HPDE6-E6E7 (cell line): ENCODE measurements at regions not wholly inside any gene's neighbourhood (a gene's known extent, or its start where the extent isn't known, plus 50 kb on each side); places are given as distances from the start of the nearest gene placed in this dataset.
"Not testable (repeated sequence)": the region's sequence is repeated elsewhere in the genome, so short reads cannot be mapped to it uniquely, and the experiment has no call there.

Experiments
- DNase-seq: peaks from one replicate; pipeline ENCODE4 v3.0.0; 2011; ENCODE audit warnings: missing footprints; ENCODE audit errors: extremely low spot score

GRCh38 chr3:8001307-8001706 lies 500.3 kb upstream of the LMCD1 start:
- no peak for DNase-seq

- DNase-seq, result no peak
Observed at GRCh38 chr3:8001712-8002111, 499.9 kb upstream of the LMCD1 start.

- no peak for DNase-seq
Observed at GRCh38 chr3:8011902-8012301, 489.7 kb upstream of the LMCD1 start.

GRCh38 chr3:8020047-8020841 lies 481.4 kb upstream of the LMCD1 start:
- no peak for DNase-seq

- DNase-seq, result no peak
Observed at GRCh38 chr3:8027954-8028353, 473.7 kb upstream of the LMCD1 start.

- no peak for DNase-seq
Observed at GRCh38 chr3:8050283-8050682, 451.3 kb upstream of the LMCD1 start.

GRCh38 chr3:8052659-8053058 lies 449.0 kb upstream of the LMCD1 start:
- no peak for DNase-seq

GRCh38 chr3:8068135-8068534 lies 433.5 kb upstream of the LMCD1 start:
- not testable (repeated sequence) for DNase-seq

- no peak for DNase-seq
Observed at GRCh38 chr3:8069471-8069870, 432.2 kb upstream of the LMCD1 start.

- no peak for DNase-seq
Observed at GRCh38 chr3:8070011-8070410, 431.6 kb upstream of the LMCD1 start.

- not testable (repeated sequence) for DNase-seq
Observed at GRCh38 chr3:8074740-8075139, 426.9 kb upstream of the LMCD1 start.

GRCh38 chr3:8077126-8077525 lies 424.5 kb upstream of the LMCD1 start:
- DNase-seq, result no peak

- no peak for DNase-seq
Observed at GRCh38 chr3:8080464-8080863, 421.2 kb upstream of the LMCD1 start.

GRCh38 chr3:8085498-8085897 lies 416.1 kb upstream of the LMCD1 start:
- no peak for DNase-seq

- DNase-seq, result no peak
Observed at GRCh38 chr3:8087951-8088350, 413.7 kb upstream of the LMCD1 start.

- no peak for DNase-seq
Observed at GRCh38 chr3:8094415-8094814, 407.2 kb upstream of the LMCD1 start.

GRCh38 chr3:8095724-8096123 lies 405.9 kb upstream of the LMCD1 start:
- no peak for DNase-seq

- no peak for DNase-seq
Observed at GRCh38 chr3:8097690-8098089, 403.9 kb upstream of the LMCD1 start.

- DNase-seq, result no peak
Observed at GRCh38 chr3:8103954-8104353, 397.7 kb upstream of the LMCD1 start.

GRCh38 chr3:8106921-8107320 lies 394.7 kb upstream of the LMCD1 start:
- DNase-seq, result no peak

GRCh38 chr3:8110966-8111798 lies 390.4 kb upstream of the LMCD1 start:
- DNase-seq, result peak; percentile 0

- no peak for DNase-seq
Observed at GRCh38 chr3:8112587-8112986, 389.0 kb upstream of the LMCD1 start.

GRCh38 chr3:8113626-8114025 lies 388.0 kb upstream of the LMCD1 start:
- no peak for DNase-seq
